CD4-positive, alpha-beta T cell treated with Interleukin-6 for 4 hours (primary cell): ENCODE measurements at regions not wholly inside any gene's neighbourhood (a gene's known extent, or its start where the extent isn't known, plus 50 kb on each side); places are given as distances from the start of the nearest gene placed in this dataset.
"Not testable (repeated sequence)": the region's sequence is repeated elsewhere in the genome, so short reads cannot be mapped to it uniquely, and the experiment has no call there.

Experiments
- DNase-seq: peaks from one replicate; pipeline ENCODE4 v3.0.0-alpha.2; 2020; ENCODE audit warnings: mixed read lengths

- no peak for DNase-seq
These were observed 54.2 kb upstream of the OPRM1 start for GRCh38 chr6:153984811-153985210.

DNA sequence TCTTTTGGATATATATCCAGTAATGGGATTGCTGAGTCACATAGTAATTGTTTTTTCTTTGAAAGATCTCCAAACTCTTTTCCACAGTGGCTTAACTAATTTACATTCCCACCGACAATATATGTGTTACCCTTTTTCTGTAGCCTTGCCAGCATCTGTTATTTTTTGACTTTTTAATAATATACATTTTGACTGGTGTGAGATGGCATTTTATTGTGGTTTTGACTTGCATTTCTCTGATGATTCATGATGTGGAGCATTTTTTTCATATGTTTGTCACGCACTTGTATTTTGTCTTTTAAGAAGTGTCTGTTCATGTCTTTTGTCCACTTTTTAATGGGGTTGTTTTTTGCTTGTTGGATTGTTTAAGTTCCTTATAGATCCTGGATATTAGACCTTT is 58.9 kb upstream of the OPRM1 start:
- no peak for DNase-seq

- DNase-seq: not testable (repeated sequence)
These were observed 60.0 kb upstream of the OPRM1 start for GRCh38 chr6:153978911-153979548.

- no peak for DNase-seq
These were observed 61.9 kb upstream of the OPRM1 start for GRCh38 chr6:153976921-153977693.

DNA sequence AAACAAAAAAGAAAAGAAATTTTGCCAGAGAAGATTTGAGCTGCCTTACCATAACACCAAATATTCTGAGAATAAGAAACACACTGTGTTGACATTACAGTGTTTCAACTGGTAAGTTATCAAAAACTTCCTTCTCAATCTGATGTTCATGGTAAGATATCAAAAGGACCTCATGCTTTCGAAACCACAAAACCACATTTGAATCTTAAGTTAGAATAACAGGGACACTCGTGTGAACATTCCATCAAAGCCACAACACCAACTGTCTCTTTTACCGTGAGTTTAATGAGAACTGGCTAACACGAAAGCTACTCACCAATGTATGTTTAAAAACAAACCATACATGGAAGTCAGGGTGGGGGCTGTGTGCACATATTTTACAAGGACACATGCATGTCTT is 73.0 kb upstream of the OPRM1 start:
- DNase-seq: no peak

DNA sequence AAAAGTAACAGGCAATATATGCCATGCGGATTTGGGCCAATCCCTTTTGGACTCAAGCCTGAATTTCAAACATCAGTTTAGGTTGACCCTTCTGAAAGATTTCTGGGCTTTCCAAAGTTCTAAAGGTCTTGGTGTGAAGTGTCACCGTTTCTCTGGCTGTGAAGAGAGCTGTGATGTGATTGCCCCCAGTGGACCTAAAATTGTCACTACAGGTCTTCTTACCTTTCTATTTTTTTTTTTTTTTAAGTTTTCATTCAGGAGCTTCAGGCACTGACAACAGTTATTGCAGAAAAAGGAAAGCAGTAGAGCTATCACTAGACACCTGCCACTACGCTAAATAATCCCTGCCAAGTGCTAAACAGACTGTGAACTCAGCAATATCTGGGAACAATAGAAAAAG is 75.7 kb upstream of the OPRM1 start:
- no peak for DNase-seq

- no peak for DNase-seq
These were observed 76.5 kb upstream of the OPRM1 start for GRCh38 chr6:153962555-153962954.

DNA sequence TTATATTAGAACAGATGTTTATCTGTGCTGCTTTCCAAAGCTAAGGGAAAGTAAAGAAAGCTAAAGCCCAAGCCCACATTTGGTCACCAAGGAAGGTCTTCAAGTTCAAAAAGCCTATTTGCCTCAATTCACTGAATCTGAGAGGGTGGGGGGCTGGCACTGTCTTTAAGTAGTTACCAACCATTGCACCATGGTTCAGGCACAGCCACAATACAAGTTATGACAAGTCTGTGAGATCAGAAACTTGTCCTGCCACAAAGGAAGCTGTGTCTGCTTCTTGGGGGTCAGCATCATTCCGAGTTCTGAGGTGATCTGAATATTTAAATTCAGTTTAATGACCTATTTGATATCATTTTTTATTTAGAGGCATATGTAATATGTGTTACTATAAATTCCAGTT is 78.3 kb upstream of the OPRM1 start:
- no peak for DNase-seq

DNA sequence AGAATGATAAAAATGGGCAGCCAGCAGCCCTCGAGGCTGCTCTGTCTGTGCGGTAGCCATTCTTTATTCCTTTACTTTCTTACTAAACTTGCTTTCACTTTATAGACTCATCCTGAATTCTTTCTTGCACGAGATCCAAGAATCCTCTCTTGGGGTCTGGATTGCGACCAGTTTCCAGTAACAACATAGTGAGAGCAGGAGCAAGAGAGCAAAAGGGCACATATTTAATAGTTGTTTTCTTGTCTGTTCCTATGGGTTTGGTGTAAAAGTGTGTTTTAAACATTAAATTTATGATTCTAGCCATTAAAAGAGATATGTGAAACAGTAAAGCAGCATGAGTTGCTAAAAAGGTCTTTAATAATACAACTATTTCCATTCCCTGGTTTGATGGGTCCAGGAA is 78.8 kb upstream of the OPRM1 start:
- DNase-seq: no peak

- DNase-seq: no peak
These were observed 79.8 kb upstream of the OPRM1 start for GRCh38 chr6:153959276-153959675.

DNA sequence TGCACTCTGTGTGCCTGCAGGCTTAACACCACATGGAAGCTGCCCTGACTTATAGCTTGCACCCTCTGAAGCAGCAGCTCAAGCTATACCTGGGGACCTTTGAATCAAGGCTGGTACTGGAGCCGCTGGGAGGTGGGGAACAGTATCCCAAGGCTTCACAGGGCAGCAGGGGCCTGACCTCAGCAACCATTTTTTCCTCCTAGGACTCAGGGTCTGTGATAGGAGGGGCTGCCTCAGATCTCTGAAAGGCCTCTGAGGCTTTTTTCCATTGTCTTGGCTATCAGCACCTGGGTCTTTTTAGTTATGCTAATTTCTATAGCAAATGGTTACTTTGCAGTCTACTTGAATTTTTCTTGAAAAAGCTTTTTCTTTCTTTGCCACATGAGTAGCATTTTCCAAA is 80.2 kb upstream of the OPRM1 start:
- DNase-seq: no peak

GRCh38 chr6:153957394-153957793 is 81.6 kb upstream of the OPRM1 start:
- DNase-seq: no peak

DNA sequence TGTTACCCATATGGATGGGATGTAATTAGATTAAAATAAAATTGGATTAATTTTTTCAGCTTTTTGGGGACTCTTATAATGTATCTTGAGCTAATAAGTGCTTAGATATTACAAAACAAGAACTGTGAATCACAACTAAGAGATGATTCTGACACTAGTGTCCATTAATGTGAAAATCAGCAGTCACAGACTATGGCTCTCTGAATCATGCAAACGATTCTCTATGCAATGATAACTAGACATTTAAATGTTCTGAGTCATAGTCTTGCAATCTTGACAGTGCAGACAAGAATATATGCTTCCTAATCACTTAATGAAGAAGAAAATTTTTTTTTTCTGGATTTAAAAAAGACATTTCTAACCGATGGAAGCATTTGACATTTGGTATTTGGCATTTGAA is 82.2 kb upstream of the OPRM1 start:
- no peak for DNase-seq

DNA sequence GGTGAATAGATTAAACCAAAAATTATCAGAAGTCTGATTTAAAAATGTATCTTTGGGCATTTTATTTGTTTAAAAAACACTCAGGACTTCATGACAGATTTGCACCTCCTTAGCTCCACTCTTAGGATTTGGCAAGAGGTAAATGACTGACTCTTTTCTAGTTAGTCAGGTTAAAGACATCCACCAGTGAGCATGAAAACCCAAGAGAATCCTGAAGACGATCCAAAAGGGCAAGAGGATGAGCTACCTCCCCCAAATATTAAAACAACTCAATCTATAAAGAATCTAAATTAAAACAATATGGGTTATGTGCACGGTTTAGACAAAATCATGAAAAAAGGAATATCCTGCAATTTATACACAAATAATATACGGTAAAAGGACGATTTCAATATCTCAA is 89.4 kb upstream of the OPRM1 start:
- DNase-seq: no peak

DNA sequence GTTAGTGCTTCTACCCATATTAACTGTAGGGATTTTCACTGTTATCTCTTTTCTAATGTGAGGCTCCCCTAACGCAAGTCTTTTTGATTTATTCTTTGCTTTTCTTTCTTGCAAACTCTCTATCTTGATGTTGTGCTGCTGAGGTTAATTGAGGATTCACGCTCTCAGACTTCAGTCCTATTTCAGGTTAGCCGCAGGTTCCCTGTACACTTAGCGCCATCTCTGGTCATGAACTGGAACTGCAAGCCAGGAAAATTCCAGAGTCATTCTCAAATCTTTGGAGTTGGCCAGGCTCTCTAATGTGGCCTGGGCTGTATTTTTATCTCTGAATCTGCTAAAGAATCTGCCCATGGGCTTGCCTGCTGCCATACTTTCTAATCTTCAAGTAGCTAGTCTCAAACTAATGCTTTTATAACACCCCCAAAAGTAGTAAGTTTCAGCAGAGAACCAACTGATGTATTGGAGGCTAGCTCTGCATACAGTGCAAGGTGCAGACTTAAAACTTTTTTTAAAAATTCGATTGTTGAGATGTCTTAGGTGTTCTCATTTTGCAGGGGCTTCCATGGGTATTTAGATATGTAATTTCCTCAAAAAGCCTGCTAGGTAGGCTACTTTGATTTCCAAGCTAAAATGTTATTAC is 91.1 kb upstream of the OPRM1 start:
- DNase-seq: no peak

DNA sequence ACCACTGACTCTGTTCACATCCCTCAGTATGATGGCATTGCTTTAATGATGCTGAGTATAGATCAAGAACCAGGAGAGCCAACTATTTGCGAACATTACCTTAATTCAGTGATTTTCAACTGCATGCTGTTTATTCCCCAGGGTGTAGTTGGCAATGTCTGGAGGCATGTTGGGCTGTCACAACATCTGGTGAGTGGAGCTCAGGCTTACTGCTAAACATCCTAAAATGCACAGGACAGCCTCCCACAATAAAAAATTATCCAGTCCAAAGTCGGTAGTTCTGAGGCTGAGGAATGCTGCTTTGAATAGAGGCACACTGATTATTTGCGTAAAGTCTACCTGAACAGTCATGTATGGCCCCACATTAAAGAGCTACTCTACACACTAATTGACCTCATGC is 94.8 kb upstream of the OPRM1 start:
- no peak for DNase-seq

GRCh38 chr6:153942361-153942760 is 96.7 kb upstream of the OPRM1 start:
- DNase-seq: no peak

DNA sequence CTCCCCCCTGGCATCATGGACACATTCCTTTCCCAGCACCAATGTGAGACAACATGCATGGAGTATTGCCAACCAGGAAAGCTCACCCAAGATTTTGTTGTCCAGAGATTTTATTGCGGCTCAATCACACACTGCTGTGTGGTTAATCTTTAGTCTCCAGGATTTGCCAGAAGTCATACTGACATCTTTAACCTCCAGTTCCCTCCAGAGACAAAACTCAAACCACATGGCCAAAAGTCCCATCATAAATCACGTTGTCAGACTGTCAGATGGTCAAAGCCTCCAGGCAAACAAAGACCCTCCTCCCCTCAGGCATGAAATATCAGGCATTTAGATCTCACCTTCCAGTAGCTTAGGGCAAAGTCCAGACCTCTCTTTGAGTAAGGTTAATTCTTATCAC is 97.3 kb upstream of the OPRM1 start:
- no peak for DNase-seq

- DNase-seq: no peak
These were observed 100.2 kb upstream of the OPRM1 start for GRCh38 chr6:153938876-153939275.

- DNase-seq: no peak
These were observed 107.6 kb upstream of the OPRM1 start for GRCh38 chr6:153931431-153931830.

DNA sequence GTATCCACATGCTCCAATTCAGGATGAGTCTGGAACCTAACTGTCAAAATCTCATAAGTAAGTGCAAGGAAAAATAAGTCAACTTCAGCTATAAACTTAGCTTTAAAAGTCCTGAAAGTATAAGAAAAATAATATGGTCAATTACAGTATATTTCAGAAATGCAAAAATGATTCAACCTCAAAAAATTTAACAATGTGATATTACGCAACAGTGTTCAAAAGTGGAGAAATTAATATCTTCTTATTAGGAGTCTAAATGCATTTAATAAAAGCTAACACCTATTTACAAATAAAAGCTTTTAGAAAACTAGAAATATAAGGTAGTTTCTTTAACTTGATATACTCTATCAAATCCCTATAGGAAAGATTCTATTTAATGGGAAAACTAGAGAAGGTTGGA is 111.2 kb upstream of the OPRM1 start:
- no peak for DNase-seq

DNA sequence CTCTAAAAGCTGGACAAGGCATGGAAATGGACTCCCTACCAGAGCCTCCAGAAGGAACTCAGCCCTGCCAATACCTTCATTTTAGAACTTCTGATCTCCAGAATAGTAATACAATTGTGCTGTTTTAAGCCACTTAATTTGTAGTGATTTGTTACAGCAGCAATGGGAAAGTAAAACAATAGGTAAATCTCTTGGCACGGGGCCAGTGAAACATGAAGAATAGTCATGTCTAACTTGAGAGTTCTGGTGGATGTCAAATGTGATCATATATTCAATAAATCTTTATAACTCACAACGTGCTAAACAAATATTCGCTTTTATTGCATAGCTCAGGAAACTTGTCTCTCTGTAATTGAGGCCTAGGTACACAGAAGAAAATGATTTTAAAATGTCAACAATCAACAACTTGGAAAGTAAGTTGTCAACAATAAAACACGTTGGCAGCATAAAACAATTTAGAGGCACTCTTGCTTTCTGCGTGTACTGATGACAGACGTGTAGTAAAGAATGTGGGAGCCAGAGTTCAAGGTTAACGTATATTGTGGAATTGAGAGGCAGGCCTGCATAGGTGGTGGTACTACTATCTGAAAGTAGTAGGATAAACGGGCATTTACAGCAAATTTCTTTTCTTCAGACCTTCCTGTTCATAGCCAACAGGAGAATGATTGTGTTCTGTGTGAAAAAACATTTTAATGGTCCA is 140.5 kb upstream of the OPRM1 start:
- no peak for DNase-seq

- no peak for DNase-seq
These were observed 156.6 kb upstream of the OPRM1 start for GRCh38 chr6:153882411-153882810.

DNA sequence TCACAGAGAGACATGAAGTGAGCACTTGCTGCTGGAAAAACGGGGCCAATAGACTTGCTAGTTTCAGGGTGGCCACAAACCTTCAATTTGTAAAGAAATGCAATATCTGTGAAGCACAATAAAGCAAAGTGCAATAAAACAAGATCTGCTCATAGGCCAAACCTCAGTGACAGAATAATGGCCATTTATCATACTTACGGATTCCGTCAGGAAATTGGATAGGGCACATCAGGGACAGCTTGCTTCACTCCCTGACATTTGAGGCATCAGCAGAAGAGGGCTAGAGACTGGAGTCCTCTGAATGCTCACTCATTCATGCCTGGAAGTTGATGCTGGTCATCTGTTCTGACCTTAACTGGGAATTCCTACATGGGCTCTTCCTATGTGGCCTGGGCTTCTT is 165.5 kb upstream of the OPRM1 start:
- no peak for DNase-seq
